OCI-LY7 (cell line): ENCODE measurements at regions not wholly inside any gene's neighbourhood (a gene's known extent, or its start where the extent isn't known, plus 50 kb on each side); places are given as distances from the start of the nearest gene placed in this dataset.

Experiments
- BruUV-seq: library from RNA; stranded (reverse); fragments of 400-500 nt; replicated peaks from 2 replicates; lab custom pipeline; 2021; lab: Mats Ljungman, UMichigan
- CTCF ChIA-PET: fragments of 300-600 bp; sonication (Branson Sonifier 250); formaldehyde crosslinking; loops from one replicate; lab custom pipeline; 2022; ENCODE audit warnings: antibody characterized with exemption; ENCODE audit not compliant: unreplicated experiment; lab: Charles Lee
- POLR2A ChIA-PET: fragments of 300-600 bp; sonication (Branson Sonifier 250); formaldehyde crosslinking; loops from one replicate; lab custom pipeline; 2022; ENCODE audit warnings: antibody characterized with exemption; lab: Charles Lee
- DNase-seq: peaks from one replicate; pipeline ENCODE4 v3.0.0-alpha.2; 2015; ENCODE audit warnings: low spot score
- H2AFZ ChIP-seq: fragments of 200-600 bp; sonication (generic), shearing (Covaris generic); 2 replicates; pipeline ENCODE4 v1.6.1; 2014; ENCODE audit warnings: mild to moderate bottlenecking, antibody characterized with exemption, low read length, moderate library complexity
- H3K27ac ChIP-seq: fragments of 200-600 bp; sonication (generic); 2 replicates; pipeline ENCODE4 v1.5.1; 2014; ENCODE audit warnings: mixed run types, low read depth, mild to moderate bottlenecking, moderate library complexity, low read length, inconsistent platforms; ENCODE audit not compliant: poor library complexity, severe bottlenecking
- H3K36me3 ChIP-seq: fragments of 200-600 bp; sonication (generic); 2 replicates; pipeline ENCODE4 v1.6.1; 2014; ENCODE audit warnings: mild to moderate bottlenecking, antibody characterized with exemption, low read length, moderate library complexity, mixed read lengths; ENCODE audit not compliant: insufficient read depth
- H3K4me1 ChIP-seq: fragments of 200-600 bp; sonication (generic); 2 replicates; pipeline ENCODE4 v1.5.1; 2014; ENCODE audit warnings: mild to moderate bottlenecking, low read length; ENCODE audit not compliant: insufficient read depth, poor library complexity, severe bottlenecking
- H3K4me2 ChIP-seq: fragments of 200-600 bp; sonication (generic); 2 replicates; pipeline ENCODE4 v1.6.1; 2014; ENCODE audit warnings: mild to moderate bottlenecking, low read length
- H3K4me3 ChIP-seq: fragments of 200-600 bp; sonication (generic); 2 replicates; pipeline ENCODE4 v1.5.1; 2014; ENCODE audit warnings: mild to moderate bottlenecking, low read depth, low read length; ENCODE audit not compliant: poor library complexity, severe bottlenecking
- H3K79me2 ChIP-seq: fragments of 200-600 bp; sonication (generic); 2 replicates; pipeline ENCODE4 v1.6.1; 2016; ENCODE audit warnings: low read depth, mild to moderate bottlenecking, low read length, moderate library complexity, mixed read lengths; ENCODE audit not compliant: insufficient read depth
- H3K9me2 ChIP-seq: fragments of 200-600 bp; sonication (generic); 2 replicates; pipeline ENCODE4 v1.6.1; 2016; ENCODE audit warnings: mild to moderate bottlenecking, low read length, mixed read lengths; ENCODE audit not compliant: insufficient read depth
- H3K9me3 ChIP-seq: fragments of 200-600 bp; sonication (generic); 2 replicates; pipeline ENCODE4 v1.6.1; 2014; ENCODE audit warnings: mild to moderate bottlenecking, mixed run types, low read length, mixed read lengths
- H4K20me1 ChIP-seq: fragments of 200-600 bp; sonication (generic); 2 replicates; pipeline ENCODE4 v1.6.1; 2014; ENCODE audit warnings: mild to moderate bottlenecking, antibody characterized with exemption, low read length, moderate library complexity, mixed read lengths; ENCODE audit not compliant: insufficient read depth
- EZH2phosphoT487 ChIP-seq: fragments of 200-600 bp; sonication (generic); IDR thresholded peaks from 2 replicates; pipeline ENCODE4 v1.6.1; 2018; ENCODE audit warnings: low read depth, borderline replicate concordance, mild to moderate bottlenecking, mixed run types, antibody characterized with exemption, low read length, moderate library complexity, mixed read lengths
- intact Hi-C: fragments of 100-400 bp; cut with micrococcal nuclease; formaldehyde crosslinking; loops from one replicate; pipeline ENCODE4 v1.10.0; 2022; ENCODE audit not compliant: unreplicated experiment
- TF ChIP-seq, protein P1 (sequence below): fragments of 200-600 bp; sonication (generic); conservative IDR thresholded peaks from 2 replicates; pipeline ENCODE4 v1.5.1; 2014; ENCODE audit warnings: mild to moderate bottlenecking, antibody characterized with exemption, low read length, moderate library complexity, mixed read lengths

DNA sequence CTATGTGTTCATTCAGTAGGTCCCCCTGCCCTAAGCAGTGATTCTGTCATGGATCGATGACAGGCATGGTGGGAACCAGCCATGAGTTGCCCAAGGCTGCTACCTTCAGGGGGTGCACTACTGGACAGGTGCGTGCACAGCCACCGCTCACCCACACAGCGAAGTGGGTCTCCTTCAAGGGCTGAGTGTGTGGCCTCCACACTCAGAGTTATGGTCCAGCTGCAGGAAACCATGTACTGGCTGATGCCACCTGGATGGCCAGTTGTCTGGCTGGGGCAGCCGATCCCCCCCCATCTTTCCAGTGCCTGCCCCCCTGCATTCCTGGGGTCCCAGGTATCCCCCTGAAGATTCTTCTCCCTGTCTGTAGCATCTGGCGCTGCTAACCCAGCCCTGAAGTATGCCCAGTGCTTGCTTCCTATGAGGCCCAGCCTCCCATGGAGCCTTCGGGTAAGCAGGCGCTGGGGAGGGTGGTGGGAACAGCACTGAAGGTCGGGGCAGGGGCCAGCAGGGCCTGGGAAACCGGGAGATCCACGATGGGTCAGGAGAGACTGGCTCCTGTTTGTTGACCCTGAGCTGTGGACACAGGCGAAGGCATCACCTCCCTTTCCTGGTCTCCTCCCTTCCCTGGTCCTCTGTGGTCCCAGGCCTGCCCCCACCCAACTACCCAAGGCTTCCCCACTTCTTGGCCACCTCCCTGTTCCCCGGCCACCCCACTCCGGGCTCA is 106.0 kb downstream of the VEGFA start:
- Histone ChIP-seq H3K9me2 (no peaks in the 10 kb centered on the region), H3K4me2 (no peak overlapping the region), H3K36me3 (no peaks in the 10 kb centered on the region), H3K27ac (no peak overlapping the region), H3K79me2 (no peaks in the 10 kb centered on the region), H2AFZ (no peak overlapping the region), H4K20me1 (no peaks in the 10 kb centered on the region), H3K9me3 (no peaks in the 10 kb centered on the region), H3K4me3 (no peak overlapping the region), H3K4me1 (no peaks in the 10 kb centered on the region)
- ChIA-PET CTCF (no interaction called here), POLR2A (no interaction called here)
- DNase-seq, result no peak
- intact Hi-C loops, result no loop called here
- BruUV-seq, result no TSS peak
- TF ChIP-seq, protein P1, sequence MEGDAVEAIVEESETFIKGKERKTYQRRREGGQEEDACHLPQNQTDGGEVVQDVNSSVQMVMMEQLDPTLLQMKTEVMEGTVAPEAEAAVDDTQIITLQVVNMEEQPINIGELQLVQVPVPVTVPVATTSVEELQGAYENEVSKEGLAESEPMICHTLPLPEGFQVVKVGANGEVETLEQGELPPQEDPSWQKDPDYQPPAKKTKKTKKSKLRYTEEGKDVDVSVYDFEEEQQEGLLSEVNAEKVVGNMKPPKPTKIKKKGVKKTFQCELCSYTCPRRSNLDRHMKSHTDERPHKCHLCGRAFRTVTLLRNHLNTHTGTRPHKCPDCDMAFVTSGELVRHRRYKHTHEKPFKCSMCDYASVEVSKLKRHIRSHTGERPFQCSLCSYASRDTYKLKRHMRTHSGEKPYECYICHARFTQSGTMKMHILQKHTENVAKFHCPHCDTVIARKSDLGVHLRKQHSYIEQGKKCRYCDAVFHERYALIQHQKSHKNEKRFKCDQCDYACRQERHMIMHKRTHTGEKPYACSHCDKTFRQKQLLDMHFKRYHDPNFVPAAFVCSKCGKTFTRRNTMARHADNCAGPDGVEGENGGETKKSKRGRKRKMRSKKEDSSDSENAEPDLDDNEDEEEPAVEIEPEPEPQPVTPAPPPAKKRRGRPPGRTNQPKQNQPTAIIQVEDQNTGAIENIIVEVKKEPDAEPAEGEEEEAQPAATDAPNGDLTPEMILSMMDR, result no peak
- no peak for TF ChIP-seq EZH2phosphoT487

DNA sequence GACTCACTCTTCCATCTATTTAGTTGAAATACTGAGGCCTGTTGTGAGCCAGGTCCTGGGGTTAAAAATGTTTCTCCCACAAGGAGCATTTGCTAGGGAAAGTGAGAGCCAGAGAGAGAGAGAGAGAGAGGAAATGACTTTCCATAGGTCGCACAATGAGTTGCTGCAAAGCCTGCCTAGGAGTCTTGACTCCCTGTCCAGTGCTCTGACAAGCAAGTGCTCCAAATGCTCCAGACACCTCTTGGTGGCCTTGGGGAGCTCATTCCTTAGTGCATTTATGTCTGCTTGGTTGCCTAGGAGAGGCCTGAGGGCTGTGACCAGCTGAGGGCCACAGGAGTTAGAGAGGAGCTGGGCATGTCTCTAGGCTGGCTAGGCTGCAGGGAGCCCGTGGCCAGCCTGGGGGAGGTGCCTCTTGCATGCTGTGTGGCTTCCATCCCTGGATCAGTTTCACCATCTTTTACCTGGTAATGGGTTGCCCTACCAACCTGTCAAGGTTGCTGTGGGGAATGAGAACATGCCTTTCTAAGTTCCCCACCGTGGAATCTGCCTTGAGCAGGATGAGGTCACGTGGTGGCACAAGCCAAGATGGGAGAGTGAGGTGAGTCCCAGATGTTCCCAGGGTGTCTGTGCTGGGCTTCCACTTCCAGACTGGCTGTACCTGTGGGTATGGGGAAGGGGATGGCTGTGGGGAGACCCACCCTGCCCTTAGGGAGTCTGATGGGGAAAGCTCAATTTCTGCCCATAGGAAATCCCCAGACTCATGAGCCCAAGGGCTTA is 105.0 kb downstream of the VEGFA start:
- Histone ChIP-seq H2AFZ (no peak overlapping the region), H3K9me2 (no peaks in the 10 kb centered on the region)
- POLR2A ChIA-PET, result interaction anchor here (1.2 kb wide), 1 partner anchor 11 kb away, joined by 3 read pairs; no protein-coding TSS in a partner anchor

More for the DNA sequence above, 105.0 kb downstream of the VEGFA start:
- Histone ChIP-seq H3K4me1 (no peaks in the 10 kb centered on the region), H3K4me2 (no peak overlapping the region), H3K36me3 (no peaks in the 10 kb centered on the region), H4K20me1 (no peaks in the 10 kb centered on the region), H3K27ac (no peak overlapping the region), H3K4me3 (no peak overlapping the region), H3K9me3 (no peaks in the 10 kb centered on the region), H3K79me2 (no peaks in the 10 kb centered on the region)
- CTCF ChIA-PET, result no interaction called here
- intact Hi-C loops, result no loop called here
- no TSS peak for BruUV-seq
- TF ChIP-seq, protein P1, result no peak
- no peak for TF ChIP-seq EZH2phosphoT487
- DNase-seq, result no peak
